Prostate gland (tissue), 2 donors: ENCODE measurements at regions not wholly inside any gene's neighbourhood (a gene's known extent, or its start where the extent isn't known, plus 50 kb on each side); places are given as distances from the start of the nearest gene placed in this dataset.

Experiments
- DNase-seq: peaks from one replicate; pipeline ENCODE4 v3.0.0-alpha.2; 2019; ENCODE audit warnings: low spot score
- H3K27ac ChIP-seq, 2 donors: fragments of 200-600 bp; sonication (generic); 2 replicates each; pipeline ENCODE4 v1.5.1; 2017 to 2019
- H3K27me3 ChIP-seq: fragments of 200-600 bp; sonication (generic); replicated peaks from 2 replicates; pipeline ENCODE4 v1.5.1; 2019; ENCODE audit not compliant: insufficient read depth
- H3K36me3 ChIP-seq, 2 donors: fragments of 200-600 bp; sonication (generic); 1 replicate in 1 of 2; 2 replicates in 1 of 2; pipeline versions ENCODE4 v1.5.1 to v1.8.1; 2017 to 2019
- H3K4me1 ChIP-seq: fragments of 200-600 bp; sonication (generic); replicated peaks from 2 replicates; pipeline ENCODE4 v1.5.1; 2019
- H3K4me3 ChIP-seq, 2 donors: fragments of 200-600 bp; sonication (generic); 2 replicates each; pipeline ENCODE4 v1.5.1; 2017 to 2019
- H3K9me3 ChIP-seq: fragments of 200-600 bp; sonication (generic); 2 replicates; pipeline ENCODE4 v1.5.1; 2017
- CTCF ChIP-seq, 4 experiments: fragments of 200-600 bp in 2 of 4; fragments of 450-650 bp in 2 of 4; sonication (generic) in 2 of 4; IDR thresholded peaks; 1 replicate in 3 of 4; 2 replicates in 1 of 4; pipeline ENCODE4 v1.5.1; 2016 to 2019; ENCODE audit warnings: antibody characterized with exemption in 4 of 4, mild to moderate bottlenecking in 2 of 4, moderate library complexity in 2 of 4
- POLR2A ChIP-seq: fragments of 450-650 bp; IDR thresholded peaks from one replicate; pipeline ENCODE4 v1.6.1; 2016; ENCODE audit warnings: antibody characterized with exemption, mild to moderate bottlenecking
- POLR2AphosphoS5 ChIP-seq: sonication (generic); formaldehyde crosslinking; IDR thresholded peaks from one replicate; pipeline ENCODE4 v1.6.1; 2017; ENCODE audit warnings: antibody characterized with exemption
- WGBS: methylation state at CpG from one replicate; pipeline ENCODE4 v1.1.5; 2018; 5-methylcytosine and 5-hydroxymethylcytosine counted together
- intact Hi-C: fragments of 100-400 bp; cut with DNase I; formaldehyde crosslinking; loops from one replicate; pipeline ENCODE4 v1.14.2; 2022

- Histone ChIP-seq H3K4me1 (no peaks in the 10 kb centered on the region), H3K4me3 (no peak overlapping the region), H3K27ac (no peak overlapping the region), H3K36me3 (no peaks in the 10 kb centered on the region), H3K9me3 (no peaks in the 10 kb centered on the region), H3K27me3 (no peaks in the 10 kb centered on the region)
- intact Hi-C loops = no loop called here
- DNase-seq = no peak
- TF ChIP-seq POLR2A = no peak
- TF ChIP-seq POLR2AphosphoS5 = no peak
- TF ChIP-seq CTCF (IDR thresholded peaks at IDR 0.05) = no peak
- WGBS = 80% methylated on average over 5 of the region's 5 CpGs
Observed at GRCh38 chr13:39134574-39134973, 96.3 kb downstream of the NHLRC3 start.

- TF ChIP-seq POLR2A (no peak), CTCF (IDR thresholded peaks at IDR 0.05) (no peak), POLR2AphosphoS5 (no peak)
- Histone ChIP-seq H3K27me3 (no peaks in the 10 kb centered on the region), H3K27ac (no peak overlapping the region), H3K36me3 (no peaks in the 10 kb centered on the region), H3K4me3 (no peak overlapping the region), H3K9me3 (no peaks in the 10 kb centered on the region), H3K4me1 (no peaks in the 10 kb centered on the region)
- intact Hi-C loops = loop anchor here (2.0 to 10.0 kb wide), 2 partner anchors 118 to 270 kb away; no protein-coding TSS in a partner anchor
- WGBS = 64% methylated on average over 2 of the region's 2 CpGs
- no peak for DNase-seq
Observed at GRCh38 chr13:39144391-39144790, 106.1 kb downstream of the NHLRC3 start.

- Histone ChIP-seq H3K4me1 (no peaks in the 10 kb centered on the region), H3K36me3 (no peaks in the 10 kb centered on the region), H3K9me3 (no peaks in the 10 kb centered on the region), H3K4me3 (no peak overlapping the region), H3K27ac (no peak overlapping the region), H3K27me3 (no peaks in the 10 kb centered on the region)
- 14% methylated on average over 8 of the region's 8 CpGs for WGBS
- TF ChIP-seq POLR2A = no peak
- TF ChIP-seq CTCF (IDR thresholded peaks at IDR 0.05) = peak in 3 of 4 experiments; percentile 33 to 66 (median 62)
- TF ChIP-seq POLR2AphosphoS5 = peak; percentile 3
- intact Hi-C loops = loop anchor here (2.0 to 10.0 kb wide), 3 partner anchors 118 to 472 kb away; no protein-coding TSS in a partner anchor
- DNase-seq = peak; percentile 42
Observed at GRCh38 chr13:39144941-39145533, 106.8 kb downstream of the NHLRC3 start.

- intact Hi-C loops = loop anchor here (5.0 to 10.0 kb wide), 2 partner anchors 266 to 469 kb away; no protein-coding TSS in a partner anchor
- 88% methylated on average over 5 of the region's 5 CpGs for WGBS
- Histone ChIP-seq H3K4me3 (no peak overlapping the region), H3K36me3 (no peaks in the 10 kb centered on the region), H3K4me1 (no peaks in the 10 kb centered on the region), H3K9me3 (no peaks in the 10 kb centered on the region), H3K27ac (no peak overlapping the region), H3K27me3 (no peaks in the 10 kb centered on the region)
- no peak for DNase-seq
- no peak for TF ChIP-seq POLR2A
- TF ChIP-seq POLR2AphosphoS5 = no peak
- no peak for TF ChIP-seq CTCF (IDR thresholded peaks at IDR 0.05)
Observed at GRCh38 chr13:39148513-39148961, 110.3 kb downstream of the NHLRC3 start.

- intact Hi-C loops = loop anchor here (5.0 to 10.0 kb wide), 2 partner anchors 265 to 467 kb away; no protein-coding TSS in a partner anchor
- no peak for DNase-seq
- Histone ChIP-seq H3K36me3 (no peaks in the 10 kb centered on the region), H3K27me3 (no peaks in the 10 kb centered on the region), H3K9me3 (no peaks in the 10 kb centered on the region), H3K4me3 (no peak overlapping the region), H3K4me1 (no peaks in the 10 kb centered on the region), H3K27ac (no peak overlapping the region)
- WGBS = 91% methylated on average over 5 of the region's 5 CpGs
- TF ChIP-seq POLR2A (no peak), POLR2AphosphoS5 (no peak), CTCF (IDR thresholded peaks at IDR 0.05) (no peak)
Observed at GRCh38 chr13:39149896-39150295, 111.6 kb downstream of the NHLRC3 start.
